ENCODE measurements at regions not wholly inside any gene's neighbourhood (a gene's known extent, or its start where the extent isn't known, plus 50 kb on each side); places are given as distances from the start of the nearest gene placed in this dataset.

- TF ChIP-seq, protein P1, sequence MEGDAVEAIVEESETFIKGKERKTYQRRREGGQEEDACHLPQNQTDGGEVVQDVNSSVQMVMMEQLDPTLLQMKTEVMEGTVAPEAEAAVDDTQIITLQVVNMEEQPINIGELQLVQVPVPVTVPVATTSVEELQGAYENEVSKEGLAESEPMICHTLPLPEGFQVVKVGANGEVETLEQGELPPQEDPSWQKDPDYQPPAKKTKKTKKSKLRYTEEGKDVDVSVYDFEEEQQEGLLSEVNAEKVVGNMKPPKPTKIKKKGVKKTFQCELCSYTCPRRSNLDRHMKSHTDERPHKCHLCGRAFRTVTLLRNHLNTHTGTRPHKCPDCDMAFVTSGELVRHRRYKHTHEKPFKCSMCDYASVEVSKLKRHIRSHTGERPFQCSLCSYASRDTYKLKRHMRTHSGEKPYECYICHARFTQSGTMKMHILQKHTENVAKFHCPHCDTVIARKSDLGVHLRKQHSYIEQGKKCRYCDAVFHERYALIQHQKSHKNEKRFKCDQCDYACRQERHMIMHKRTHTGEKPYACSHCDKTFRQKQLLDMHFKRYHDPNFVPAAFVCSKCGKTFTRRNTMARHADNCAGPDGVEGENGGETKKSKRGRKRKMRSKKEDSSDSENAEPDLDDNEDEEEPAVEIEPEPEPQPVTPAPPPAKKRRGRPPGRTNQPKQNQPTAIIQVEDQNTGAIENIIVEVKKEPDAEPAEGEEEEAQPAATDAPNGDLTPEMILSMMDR (IDR thresholded peaks at IDR 0.05) = no peak
- DNase-seq (ENCODE audit: low spot score) (no peak), ATAC-seq (ENCODE audit: insufficient number of reproducible peaks, low FRiP score, low read depth) (no peak)
- Histone ChIP-seq H3K4me3 (no peak overlapping the region), H3K27ac (no peak overlapping the region), H3K36me3 (no peaks in the 10 kb centered on the region), H3K27me3 (replicated peaks; ENCODE audit: insufficient read depth) (no peaks in the 10 kb centered on the region), H3K4me1 (ENCODE audit: control insufficient read depth in 1 of 2, low read depth in 2 of 2) (peaks cover 0 to 13% of the 10 kb centered on the region in 2 donors), H3K9me3 (no peaks in the 10 kb centered on the region)
Observed at GRCh38 chr2:19644763-19645162, 257.0 kb downstream of the TTC32 start.

DNA sequence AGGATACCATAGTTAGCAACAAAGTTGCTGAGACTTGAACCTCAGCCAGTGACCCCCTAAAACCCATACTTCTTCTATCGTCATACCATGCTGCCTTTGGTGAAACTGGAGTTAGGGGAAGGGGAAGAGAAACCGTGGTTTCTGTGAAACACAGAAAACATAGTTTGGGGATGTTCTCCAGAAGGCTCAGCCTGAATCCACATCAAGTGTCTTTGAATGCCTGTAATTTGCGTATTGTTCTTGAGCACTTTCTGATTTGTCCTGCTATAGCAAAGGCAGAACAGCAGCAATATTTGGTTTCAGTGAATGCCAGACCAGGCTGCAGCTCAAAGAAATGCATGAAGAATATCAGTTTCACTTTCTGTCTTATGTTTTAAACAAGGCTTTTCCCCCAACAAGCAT lies 258.7 kb downstream of the TTC32 start:
- no peaks in the 10 kb centered on the region for H3K36me3 ChIP-seq
- TF ChIP-seq, protein P1 (IDR thresholded peaks at IDR 0.05) = no peak
- no peak overlapping the region for H3K4me3 ChIP-seq
- no peak overlapping the region for H3K27ac ChIP-seq
- no peak for DNase-seq (ENCODE audit: low spot score)
- H3K27me3 ChIP-seq (replicated peaks; ENCODE audit: insufficient read depth) = no peaks in the 10 kb centered on the region
- H3K9me3 ChIP-seq = no peaks in the 10 kb centered on the region
- no peaks in the 10 kb centered on the region for H3K4me1 ChIP-seq (ENCODE audit: control insufficient read depth in 1 of 2, low read depth in 2 of 2)
- ATAC-seq (ENCODE audit: insufficient number of reproducible peaks, low FRiP score, low read depth) = no peak

GRCh38 chr2:19642501-19642900 lies 259.3 kb downstream of the TTC32 start:
- Histone ChIP-seq H3K27ac (no peak overlapping the region), H3K36me3 (no peaks in the 10 kb centered on the region), H3K4me3 (no peak overlapping the region), H3K4me1 (ENCODE audit: control insufficient read depth in 1 of 2, low read depth in 2 of 2) (no peaks in the 10 kb centered on the region), H3K9me3 (no peaks in the 10 kb centered on the region), H3K27me3 (replicated peaks; ENCODE audit: insufficient read depth) (no peaks in the 10 kb centered on the region)
- DNase-seq (ENCODE audit: low spot score) (no peak), ATAC-seq (ENCODE audit: insufficient number of reproducible peaks, low FRiP score, low read depth) (no peak)
- TF ChIP-seq, protein P1 (IDR thresholded peaks at IDR 0.05) = no peak

DNA sequence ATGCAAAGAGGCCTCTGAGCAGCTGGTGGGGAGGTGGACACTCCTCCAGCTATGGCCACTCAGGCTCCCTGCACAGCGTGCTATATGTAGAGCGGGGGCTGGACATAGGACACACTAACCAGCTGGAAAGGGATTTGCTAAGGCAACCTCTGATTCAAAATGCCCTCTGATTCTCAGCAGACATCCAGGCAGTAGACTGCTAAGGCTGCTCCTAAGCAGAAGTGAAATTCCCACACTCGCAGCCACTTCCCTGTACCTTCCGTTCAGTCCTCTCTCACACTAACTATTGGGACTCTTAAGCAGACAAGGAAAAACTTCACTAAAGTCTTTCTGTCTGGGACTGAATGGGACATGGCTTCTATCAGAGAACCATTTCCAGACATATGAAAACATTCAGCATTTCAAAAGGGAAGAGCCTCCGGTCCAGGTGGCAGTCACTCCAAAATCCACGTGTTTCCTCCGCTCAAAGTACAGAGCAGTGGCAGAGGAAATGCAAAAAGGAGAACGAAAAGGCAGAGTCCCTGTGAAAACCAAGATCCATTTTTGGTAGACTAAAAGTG lies 265.8 kb downstream of the TTC32 start:
- DNase-seq (ENCODE audit: low spot score) (no peak), ATAC-seq (ENCODE audit: insufficient number of reproducible peaks, low FRiP score, low read depth) (no peak)
- no peaks in the 10 kb centered on the region for H3K27me3 ChIP-seq (replicated peaks; ENCODE audit: insufficient read depth)
- peaks cover 0 to 26% of the 10 kb centered on the region in 2 donors for H3K4me1 ChIP-seq (ENCODE audit: control insufficient read depth in 1 of 2, low read depth in 2 of 2)
- H3K9me3 ChIP-seq = no peaks in the 10 kb centered on the region
- TF ChIP-seq, protein P1 (IDR thresholded peaks at IDR 0.05) = no peak
- no peak overlapping the region for H3K4me3 ChIP-seq
- H3K36me3 ChIP-seq = no peaks in the 10 kb centered on the region
- no peak overlapping the region for H3K27ac ChIP-seq

DNA sequence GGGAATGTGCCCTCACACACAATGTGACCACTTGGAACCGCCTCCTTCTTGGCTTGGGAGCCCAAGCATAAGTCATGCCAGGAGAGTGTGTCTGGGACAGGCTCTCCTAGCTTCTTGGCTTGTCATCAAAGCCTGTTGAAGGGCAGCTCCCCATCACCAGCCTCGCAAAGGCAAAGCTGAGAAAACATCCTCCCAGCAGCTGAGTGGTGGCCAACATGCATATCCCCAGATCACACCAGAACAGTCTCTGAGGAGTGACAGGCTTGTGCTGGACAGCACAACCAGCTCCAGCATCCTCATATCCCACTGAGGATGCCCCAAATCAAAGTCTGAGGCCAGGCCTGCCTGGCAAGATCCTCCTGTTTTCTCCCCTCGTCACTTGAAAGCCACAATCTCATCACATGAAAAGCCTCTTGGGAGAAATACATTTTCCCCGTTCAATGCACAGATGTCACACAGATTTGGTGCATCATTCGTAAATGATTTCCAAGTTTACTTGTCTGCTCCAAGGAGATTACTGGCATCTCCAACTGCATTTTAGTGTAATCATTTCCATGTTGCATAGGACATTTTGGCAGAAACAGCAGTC lies 269.3 kb downstream of the TTC32 start:
- peak; percentile 27 for DNase-seq (ENCODE audit: low spot score)
- TF ChIP-seq, protein P1 (IDR thresholded peaks at IDR 0.05) = no peak
- H3K27me3 ChIP-seq (replicated peaks; ENCODE audit: insufficient read depth) = no peaks in the 10 kb centered on the region
- no peak overlapping the region for H3K27ac ChIP-seq
- no peak for ATAC-seq (ENCODE audit: insufficient number of reproducible peaks, low FRiP score, low read depth)
- H3K4me3 ChIP-seq = no peak overlapping the region
- H3K36me3 ChIP-seq = no peaks in the 10 kb centered on the region
- H3K9me3 ChIP-seq = no peaks in the 10 kb centered on the region
- H3K4me1 ChIP-seq (ENCODE audit: control insufficient read depth in 1 of 2, low read depth in 2 of 2) = peaks cover 0 to 26% of the 10 kb centered on the region in 2 donors

All from thoracic aorta (tissue), 2 donors.